ENCODE measurements at regions not wholly inside any gene's neighbourhood (a gene's known extent, or its start where the extent isn't known, plus 50 kb on each side); places are given as distances from the start of the nearest gene placed in this dataset.

- Mint-ChIP-seq H3K27ac (no peak overlapping the region), H3K4me1 (no peaks in the 10 kb centered on the region), H3K36me3 (no peaks in the 10 kb centered on the region), H3K27me3 (ENCODE audit: low read depth in 2 of 2) (peaks cover 19 to 37% of the 10 kb centered on the region in 2 donors), H3K9me3 (peaks cover 0 to 3% of the 10 kb centered on the region in 2 donors), H3K4me3 (no peak overlapping the region)
- Histone ChIP-seq H3K4me1 (ENCODE audit: control insufficient read depth, insufficient read depth, low read length) (no peaks in the 10 kb centered on the region), H3K27ac (ENCODE audit: low read length) (no peak overlapping the region), H3K4me3 (ENCODE audit: low read length) (no peak overlapping the region), H3K36me3 (ENCODE audit: control insufficient read depth, insufficient read depth, low read length) (no peaks in the 10 kb centered on the region), H3K9me3 (ENCODE audit: control insufficient read depth, insufficient read depth, low read length) (peaks cover 3% of the 10 kb centered on the region), H3K27me3 (ENCODE audit: control insufficient read depth, insufficient read depth, low read length) (no peaks in the 10 kb centered on the region)
- no peak for TF ChIP-seq CTCF (IDR thresholded peaks at IDR 0.05)
- intact Hi-C loops (cut with micrococcal nuclease), result no loop called here
- no peak for ATAC-seq
- no peak for DNase-seq
Measured at GRCh38 chr2:234739061-234739460, 212.8 kb upstream of the SH3BP4 start.

- H3K36me3 ChIP-seq (ENCODE audit: control insufficient read depth, insufficient read depth, low read length), result no peaks in the 10 kb centered on the region
- Mint-ChIP-seq H3K9me3 (peaks cover 0 to 3% of the 10 kb centered on the region in 2 donors), H3K4me3 (no peak overlapping the region), H3K36me3 (no peaks in the 10 kb centered on the region), H3K27me3 (ENCODE audit: low read depth in 2 of 2) (peaks cover 17 to 21% of the 10 kb centered on the region in 2 donors), H3K27ac (no peak overlapping the region), H3K4me1 (no peaks in the 10 kb centered on the region)
- DNase-seq (no peak), ATAC-seq (no peak)
- no peak overlapping the region for H3K27ac ChIP-seq (ENCODE audit: low read length)
- H3K27me3 ChIP-seq (ENCODE audit: control insufficient read depth, insufficient read depth, low read length), result no peaks in the 10 kb centered on the region
- intact Hi-C loops (cut with micrococcal nuclease), result no loop called here
- TF ChIP-seq CTCF (IDR thresholded peaks at IDR 0.05), result no peak
- no peaks in the 10 kb centered on the region for H3K4me1 ChIP-seq (ENCODE audit: control insufficient read depth, insufficient read depth, low read length)
- WGBS (ENCODE audit: insufficient coverage), result 90% methylated on average over 1 of the region's 2 CpGs
- no peak overlapping the region for H3K4me3 ChIP-seq (ENCODE audit: low read length)
- H3K9me3 ChIP-seq (ENCODE audit: control insufficient read depth, insufficient read depth, low read length), result peaks cover 3% of the 10 kb centered on the region
Measured at GRCh38 chr2:234735829-234736228, 216.0 kb upstream of the SH3BP4 start.

- Histone ChIP-seq H3K27ac (ENCODE audit: low read length) (no peak overlapping the region), H3K36me3 (ENCODE audit: control insufficient read depth, insufficient read depth, low read length) (no peaks in the 10 kb centered on the region), H3K9me3 (ENCODE audit: control insufficient read depth, insufficient read depth, low read length) (peaks cover 3% of the 10 kb centered on the region), H3K27me3 (ENCODE audit: control insufficient read depth, insufficient read depth, low read length) (no peaks in the 10 kb centered on the region), H3K4me3 (ENCODE audit: low read length) (no peak overlapping the region), H3K4me1 (ENCODE audit: control insufficient read depth, insufficient read depth, low read length) (no peaks in the 10 kb centered on the region)
- Mint-ChIP-seq H3K4me3 (no peak overlapping the region), H3K27ac (no peak overlapping the region), H3K9me3 (peaks cover 0 to 3% of the 10 kb centered on the region in 2 donors), H3K36me3 (no peaks in the 10 kb centered on the region), H3K27me3 (ENCODE audit: low read depth in 2 of 2) (peaks cover 17 to 19% of the 10 kb centered on the region in 2 donors), H3K4me1 (no peaks in the 10 kb centered on the region)
- WGBS (ENCODE audit: insufficient coverage), result 71% methylated on average over 6 of the region's 6 CpGs
- no peak for TF ChIP-seq CTCF (IDR thresholded peaks at IDR 0.05)
- ATAC-seq, result no peak
- intact Hi-C loops (cut with micrococcal nuclease), result no loop called here
- no peak for DNase-seq
Measured at GRCh38 chr2:234733795-234734600, 217.8 kb upstream of the SH3BP4 start.

GRCh38 chr2:234733093-234733489 is 218.7 kb upstream of the SH3BP4 start:
- no peak overlapping the region for H3K4me3 Mint-ChIP-seq

More at GRCh38 chr2:234733093-234733489, 218.7 kb upstream of the SH3BP4 start:
- no peak for TF ChIP-seq CTCF (IDR thresholded peaks at IDR 0.05)
- no peaks in the 10 kb centered on the region for H3K36me3 Mint-ChIP-seq
- DNase-seq, result no peak
- no peaks in the 10 kb centered on the region for H3K27me3 ChIP-seq (ENCODE audit: control insufficient read depth, insufficient read depth, low read length)
- no peaks in the 10 kb centered on the region for H3K4me1 ChIP-seq (ENCODE audit: control insufficient read depth, insufficient read depth, low read length)
- H3K9me3 Mint-ChIP-seq, result peaks cover 0 to 3% of the 10 kb centered on the region in 2 donors
- no peak overlapping the region for H3K27ac Mint-ChIP-seq
- no peak overlapping the region for H3K27ac ChIP-seq (ENCODE audit: low read length)
- intact Hi-C loops (cut with micrococcal nuclease), result no loop called here
- H3K4me3 ChIP-seq (ENCODE audit: low read length), result no peak overlapping the region
- H3K4me1 Mint-ChIP-seq, result no peaks in the 10 kb centered on the region
- H3K36me3 ChIP-seq (ENCODE audit: control insufficient read depth, insufficient read depth, low read length), result no peaks in the 10 kb centered on the region
- no peak for ATAC-seq
- H3K27me3 Mint-ChIP-seq (ENCODE audit: low read depth in 2 of 2), result peaks cover 13 to 16% of the 10 kb centered on the region in 2 donors
- H3K9me3 ChIP-seq (ENCODE audit: control insufficient read depth, insufficient read depth, low read length), result peaks cover 3% of the 10 kb centered on the region
- WGBS (ENCODE audit: insufficient coverage), result 89% methylated on average over 6 of the region's 6 CpGs

Data from natural killer cell (primary cell).